T-helper 1 cell (primary cell): ENCODE measurements at regions not wholly inside any gene's neighbourhood (a gene's known extent, or its start where the extent isn't known, plus 50 kb on each side); places are given as distances from the start of the nearest gene placed in this dataset.

ENCODE experiments used
- DNase-seq, 5 donors: peaks; one replicate each; pipeline ENCODE4 v3.0.0-alpha.2; 2012 to 2020

- DNase-seq = no peak
Observed at GRCh38 chr14:61107869-61108493, 126.9 kb downstream of the SLC38A6 start.

GRCh38 chr14:61106959-61107641, 126.1 kb downstream of the SLC38A6 start:
- no peak for DNase-seq

- no peak for DNase-seq
Observed at GRCh38 chr14:61106271-61106958, 125.4 kb downstream of the SLC38A6 start.

GRCh38 chr14:61104358-61104757, 123.3 kb downstream of the SLC38A6 start:
- DNase-seq = no peak

GRCh38 chr14:61103541-61104339, 122.7 kb downstream of the SLC38A6 start:
- peak in 1 of 5 donors; percentile 86 for DNase-seq

GRCh38 chr14:61102549-61103466, 121.8 kb downstream of the SLC38A6 start:
- no peak for DNase-seq
